Activated CD8-positive, alpha-beta memory T cell treated with anti-CD3 and anti-CD28 coated beads for 36 hours (primary cell): ENCODE measurements at regions not wholly inside any gene's neighbourhood (a gene's known extent, or its start where the extent isn't known, plus 50 kb on each side); places are given as distances from the start of the nearest gene placed in this dataset.

ENCODE experiments used
- CTCF ChIA-PET: fragments of 350-600 bp; sonication (Branson Sonifier 250); formaldehyde crosslinking; loops from one replicate; lab custom pipeline; 2021; ENCODE audit warnings: antibody characterized with exemption; lab: Charles Lee
- POLR2A ChIA-PET: fragments of 350-600 bp; sonication (Branson Sonifier 250); formaldehyde crosslinking; loops from one replicate; lab custom pipeline; 2021; ENCODE audit warnings: antibody characterized with exemption; lab: Charles Lee

GRCh38 chrX:16435399-16435986 lies 214.5 kb upstream of the S100G start:
- ChIA-PET POLR2A (no interaction called here), CTCF (no interaction called here)

GRCh38 chrX:16436348-16437188 lies 213.4 kb upstream of the S100G start:
- CTCF ChIA-PET, result interaction anchor here (0.9 to 1.1 kb wide), 2 partner anchors 10 to 23 kb away, joined by 3 read pairs; no protein-coding TSS in a partner anchor
- POLR2A ChIA-PET, result interaction anchor here (0.6 kb wide), 1 partner anchor 997 kb away, joined by 3 read pairs; no protein-coding TSS in a partner anchor

- POLR2A ChIA-PET, result no interaction called here
- CTCF ChIA-PET, result no interaction called here
These were observed 209.5 kb upstream of the S100G start for GRCh38 chrX:16440446-16440845.

GRCh38 chrX:16444353-16444752 lies 205.6 kb upstream of the S100G start:
- ChIA-PET CTCF (no interaction called here), POLR2A (no interaction called here)

- POLR2A ChIA-PET, result no interaction called here
These were observed 204.7 kb upstream of the S100G start for GRCh38 chrX:16445166-16445752.

GRCh38 chrX:16451334-16451733 lies 198.6 kb upstream of the S100G start:
- ChIA-PET POLR2A (no interaction called here), CTCF (no interaction called here)

More at GRCh38 chrX:16445166-16445752, 204.7 kb upstream of the S100G start:
- CTCF ChIA-PET, result no interaction called here

GRCh38 chrX:16454926-16455325 lies 195.0 kb upstream of the S100G start:
- CTCF ChIA-PET, result no interaction called here
- POLR2A ChIA-PET, result no interaction called here

- ChIA-PET CTCF (no interaction called here), POLR2A (no interaction called here)
These were observed 192.7 kb upstream of the S100G start for GRCh38 chrX:16457239-16457638.

- POLR2A ChIA-PET, result no interaction called here
These were observed 191.8 kb upstream of the S100G start for GRCh38 chrX:16458208-16458607.

GRCh38 chrX:16459008-16459407 lies 190.9 kb upstream of the S100G start:
- ChIA-PET POLR2A (no interaction called here), CTCF (no interaction called here)

More at GRCh38 chrX:16458208-16458607, 191.8 kb upstream of the S100G start:
- CTCF ChIA-PET, result interaction anchor here (0.6 kb wide), 1 partner anchor 129 kb away, joined by 3 read pairs; no protein-coding TSS in a partner anchor

GRCh38 chrX:16461968-16462367 lies 188.0 kb upstream of the S100G start:
- POLR2A ChIA-PET, result no interaction called here
- CTCF ChIA-PET, result no interaction called here

- ChIA-PET CTCF (no interaction called here), POLR2A (no interaction called here)
These were observed 187.0 kb upstream of the S100G start for GRCh38 chrX:16462912-16463311.

GRCh38 chrX:16464369-16464768 lies 185.6 kb upstream of the S100G start:
- ChIA-PET POLR2A (interaction anchor here (0.6 kb wide), 1 partner anchor 213 kb away, joined by 3 read pairs; no protein-coding TSS in a partner anchor), CTCF (no interaction called here)

- ChIA-PET CTCF (no interaction called here), POLR2A (no interaction called here)
These were observed 184.7 kb upstream of the S100G start for GRCh38 chrX:16465081-16465876.

- POLR2A ChIA-PET, result no interaction called here
- CTCF ChIA-PET, result no interaction called here
These were observed 183.1 kb upstream of the S100G start for GRCh38 chrX:16466640-16467432.

- CTCF ChIA-PET, result interaction anchor here (0.7 kb wide), 1 partner anchor 434 kb away, joined by 4 read pairs; no protein-coding TSS in a partner anchor
- POLR2A ChIA-PET, result no interaction called here
These were observed 180.1 kb upstream of the S100G start for GRCh38 chrX:16469870-16470269.

GRCh38 chrX:16472345-16472744 lies 177.6 kb upstream of the S100G start:
- CTCF ChIA-PET, result no interaction called here
- POLR2A ChIA-PET, result no interaction called here

GRCh38 chrX:16474511-16474910 lies 175.4 kb upstream of the S100G start:
- POLR2A ChIA-PET, result no interaction called here

GRCh38 chrX:16476009-16476408 lies 173.9 kb upstream of the S100G start:
- CTCF ChIA-PET, result no interaction called here
- POLR2A ChIA-PET, result no interaction called here

More at GRCh38 chrX:16474511-16474910, 175.4 kb upstream of the S100G start:
- CTCF ChIA-PET, result no interaction called here
